Lower leg skin (tissue), 4 donors: ENCODE measurements at regions not wholly inside any gene's neighbourhood (a gene's known extent, or its start where the extent isn't known, plus 50 kb on each side); places are given as distances from the start of the nearest gene placed in this dataset.

ENCODE experiments used
- DNase-seq, 2 donors: peaks; one replicate each; pipeline ENCODE4 v3.0.0-alpha.2; 2019; ENCODE audit warnings: low spot score in 2 of 2
- H3K4me3 ChIP-seq: fragments of 200-600 bp; sonication (generic); 2 replicates; pipeline ENCODE4 v1.5.1; 2017; ENCODE audit warnings: mild to moderate bottlenecking, low read depth; ENCODE audit not compliant: poor library complexity, severe bottlenecking
- CTCF ChIP-seq, 3 donors: fragments of 450-650 bp; IDR thresholded peaks; one replicate each; pipeline ENCODE4 v1.5.1; 2016; ENCODE audit warnings: antibody characterized with exemption in 3 of 3, mild to moderate bottlenecking in 3 of 3, moderate library complexity in 2 of 3
- POLR2A ChIP-seq, 2 donors: fragments of 450-650 bp; IDR thresholded peaks; one replicate each; pipeline ENCODE4 v1.6.1; 2016 to 2017; ENCODE audit warnings: antibody characterized with exemption in 2 of 2, mild to moderate bottlenecking in 1 of 2, moderate library complexity in 1 of 2
- WGBS, 2 donors: methylation state at CpG; one replicate each; pipeline ENCODE4 v1.1.5; 2018; 5-methylcytosine and 5-hydroxymethylcytosine counted together
- intact Hi-C: fragments of 100-400 bp; cut with DNase I; formaldehyde crosslinking; loops from one replicate; pipeline ENCODE4 v1.15.0; 2023; ENCODE audit warnings: low total_unique reads

- no peak for DNase-seq
- WGBS, 2 donors, result 92 to 95% methylated on average over 2 of the region's 2 CpGs
- TF ChIP-seq POLR2A (IDR thresholded peaks at IDR 0.05) (no peak), CTCF (IDR thresholded peaks at IDR 0.05) (no peak)
- H3K4me3 ChIP-seq, result no peak overlapping the region
- intact Hi-C loops, result no loop called here
These were observed 94.8 kb downstream of the DIRAS3 start for GRCh38 chr1:67955591-67955990.

DNA sequence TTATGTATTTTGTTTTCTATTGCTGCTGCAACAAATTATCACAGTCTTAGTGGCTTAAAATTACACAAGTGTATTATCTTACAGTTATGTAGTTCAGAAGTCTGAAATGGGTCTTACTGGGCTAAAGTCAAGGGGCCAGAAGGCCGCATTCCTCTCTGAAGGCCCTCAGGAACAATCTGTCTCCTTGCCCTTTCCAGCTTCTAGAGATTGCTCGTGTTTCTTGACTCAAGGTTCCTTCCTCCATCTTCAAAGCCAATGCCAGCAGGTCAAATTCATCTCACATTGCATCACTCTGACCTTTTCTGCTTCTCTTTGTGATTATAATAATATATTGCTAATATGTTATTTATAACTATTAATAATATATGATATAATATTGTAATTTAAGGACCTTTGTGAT, 97.1 kb downstream of the DIRAS3 start:
- intact Hi-C loops, result no loop called here
- WGBS, 2 donors, result 80 to 92% methylated on average over 2 of the region's 2 CpGs
- no peak for TF ChIP-seq POLR2A (IDR thresholded peaks at IDR 0.05)
- DNase-seq, result no peak
- no peak overlapping the region for H3K4me3 ChIP-seq

GRCh38 chr1:67952071-67952470, 98.4 kb downstream of the DIRAS3 start:
- intact Hi-C loops, result no loop called here
- TF ChIP-seq POLR2A (IDR thresholded peaks at IDR 0.05) (no peak), CTCF (IDR thresholded peaks at IDR 0.05) (no peak)
- 91 to 100% methylated on average over 1 of the region's 1 CpG for WGBS, 2 donors
- no peak for DNase-seq
- no peak overlapping the region for H3K4me3 ChIP-seq

DNA sequence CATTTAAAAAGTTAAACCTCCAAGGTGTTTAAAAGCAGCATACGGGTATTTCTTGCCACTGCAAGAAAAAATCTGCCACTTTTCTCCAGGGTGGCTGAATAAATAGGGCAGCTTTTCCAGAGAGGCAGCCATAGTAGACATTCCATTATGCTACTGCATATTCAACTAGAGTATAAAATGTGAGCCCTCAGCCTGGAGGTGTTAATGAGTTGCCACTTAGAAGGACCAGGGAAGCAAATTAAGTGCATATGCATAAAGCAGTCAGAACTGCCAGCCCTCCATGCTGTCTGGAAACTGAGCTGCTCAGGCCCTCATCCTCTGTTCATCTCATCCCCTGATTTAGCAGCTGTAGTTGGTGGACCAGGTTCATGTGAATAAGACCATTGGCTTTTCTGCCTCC, 99.4 kb downstream of the DIRAS3 start:
- WGBS, 2 donors, result 92 to 97% methylated on average over 1 of the region's 1 CpG

DNA sequence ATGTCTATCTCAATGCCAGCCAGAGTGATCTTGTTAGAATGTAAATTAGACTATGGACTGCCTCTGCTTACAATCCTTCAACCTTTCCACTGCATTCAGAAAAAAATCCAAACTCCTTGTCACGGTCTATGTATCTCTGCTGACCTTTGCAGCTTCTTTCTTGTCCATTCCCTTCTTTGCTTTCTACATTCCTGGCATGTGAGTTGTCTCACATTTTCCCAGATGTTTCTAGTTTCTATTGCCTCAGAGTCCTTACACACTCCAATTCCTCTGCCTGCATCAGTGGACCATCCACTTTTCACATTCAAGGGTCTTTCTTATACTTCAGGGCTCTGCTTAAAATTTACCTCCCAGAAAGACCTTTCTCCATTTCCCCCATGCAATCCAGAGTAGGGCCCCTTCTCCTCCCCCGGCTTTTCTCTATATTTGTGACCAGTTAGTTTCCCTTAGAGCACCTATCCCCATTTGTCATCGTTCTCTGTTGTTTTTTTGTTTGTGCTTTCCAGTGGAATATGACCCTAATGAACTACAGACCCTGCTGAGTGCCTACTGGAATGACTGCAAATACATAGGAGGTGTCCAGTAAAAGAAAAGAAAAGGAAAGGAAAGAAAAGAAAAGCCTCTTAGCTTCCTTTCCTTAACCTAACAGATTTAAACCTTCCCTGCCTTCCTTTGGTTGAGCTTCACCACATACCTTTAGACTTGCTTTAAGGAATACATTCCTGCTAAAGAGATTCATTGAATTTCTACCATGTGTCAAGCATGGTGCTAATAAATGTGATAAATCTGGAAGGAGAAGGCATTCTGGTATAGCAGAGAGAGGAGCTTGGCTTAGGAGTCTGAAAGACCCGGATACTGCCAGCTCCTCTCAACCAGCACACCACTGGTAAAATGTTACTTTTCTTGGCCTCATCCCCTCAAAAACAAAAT, 102.0 kb downstream of the DIRAS3 start:
- no peak for TF ChIP-seq POLR2A (IDR thresholded peaks at IDR 0.05)
- no peak for TF ChIP-seq CTCF (IDR thresholded peaks at IDR 0.05)
- 74 to 76% methylated on average over 4 of the region's 4 CpGs for WGBS, 2 donors
- DNase-seq, result no peak
- no peak overlapping the region for H3K4me3 ChIP-seq
- intact Hi-C loops, result no loop called here

More for the DNA sequence above, 99.4 kb downstream of the DIRAS3 start:
- DNase-seq, result no peak
- intact Hi-C loops, result no loop called here
- no peak overlapping the region for H3K4me3 ChIP-seq
- TF ChIP-seq POLR2A (IDR thresholded peaks at IDR 0.05), result no peak
- TF ChIP-seq CTCF (IDR thresholded peaks at IDR 0.05), result no peak

- intact Hi-C loops, result no loop called here
- WGBS, 2 donors, result 73 to 78% methylated on average over 7 of the region's 7 CpGs
- TF ChIP-seq CTCF (IDR thresholded peaks at IDR 0.05) (no peak), POLR2A (IDR thresholded peaks at IDR 0.05) (no peak)
- H3K4me3 ChIP-seq, result no peak overlapping the region
- no peak for DNase-seq
These were observed 103.3 kb downstream of the DIRAS3 start for GRCh38 chr1:67947114-67947513.
